Endodermal cell (in vitro differentiated cells): ENCODE measurements at regions not wholly inside any gene's neighbourhood (a gene's known extent, or its start where the extent isn't known, plus 50 kb on each side); places are given as distances from the start of the nearest gene placed in this dataset.

ENCODE experiments used
- DNase-seq: peaks from one replicate; pipeline ENCODE4 v3.0.0-alpha.2; 2017
- H3K27ac ChIP-seq: 2 replicates; pipeline ENCODE4 v1.5.1; 2013; ENCODE audit warnings: mild to moderate bottlenecking, low read depth, low read length, moderate library complexity
- H3K27me3 ChIP-seq: 2 replicates; pipeline ENCODE4 v1.6.1; 2013; ENCODE audit warnings: mild to moderate bottlenecking, low read length, moderate library complexity; ENCODE audit not compliant: insufficient read depth, control insufficient read depth, poor library complexity, severe bottlenecking
- H3K36me3 ChIP-seq: 2 replicates; pipeline ENCODE4 v1.7.0; 2013; ENCODE audit warnings: mild to moderate bottlenecking, low read length, moderate library complexity; ENCODE audit not compliant: control insufficient read depth, insufficient read depth
- H3K4me1 ChIP-seq: one replicate; pipeline ENCODE4 v1.7.0; 2013; ENCODE audit warnings: low read length; ENCODE audit not compliant: control insufficient read depth, insufficient read depth
- H3K4me3 ChIP-seq: 2 replicates; pipeline ENCODE4 v1.5.1; 2013; ENCODE audit warnings: mild to moderate bottlenecking, low read length, moderate library complexity
- H3K9ac ChIP-seq: 2 replicates; pipeline ENCODE4 v1.6.1; 2013; ENCODE audit warnings: mild to moderate bottlenecking, low read length, moderate library complexity; ENCODE audit not compliant: poor library complexity, severe bottlenecking; ENCODE audit errors: extremely low read depth
- H3K9me3 ChIP-seq: 2 replicates; pipeline ENCODE4 v1.6.1; 2013; ENCODE audit warnings: mild to moderate bottlenecking, low read length, moderate library complexity; ENCODE audit not compliant: control insufficient read depth
- H3K27ac Mint-ChIP-seq: 2 replicates; pipeline ENCODE4 v1.8.0; 2020; ENCODE audit warnings: mixed read lengths
- H3K27me3 Mint-ChIP-seq: 2 replicates; pipeline ENCODE4 v1.8.0; 2021; ENCODE audit warnings: mild to moderate bottlenecking, mixed read lengths; ENCODE audit not compliant: insufficient read depth
- H3K36me3 Mint-ChIP-seq: 2 replicates; pipeline ENCODE4 v1.8.0; 2020; ENCODE audit warnings: low read depth, mixed read lengths
- H3K4me1 Mint-ChIP-seq: 2 replicates; pipeline ENCODE4 v1.8.0; 2020; ENCODE audit warnings: mixed read lengths
- H3K4me3 Mint-ChIP-seq: 2 replicates; pipeline ENCODE4 v1.8.0; 2020; ENCODE audit warnings: mild to moderate bottlenecking, moderate library complexity, mixed read lengths
- H3K9me3 Mint-ChIP-seq: 2 replicates; pipeline ENCODE4 v1.8.0; 2020; ENCODE audit warnings: mild to moderate bottlenecking, mixed read lengths
- CTCF ChIP-seq: fragments of 200-600 bp; sonication (generic); conservative IDR thresholded peaks from 2 replicates; pipeline ENCODE4 v1.5.0; 2021; ENCODE audit warnings: antibody characterized with exemption, mild to moderate bottlenecking
- WGBS, 2 experiments: methylation state at CpG; one replicate each; pipeline versions ENCODE4 v1.1.5 to v1.1.7; 2013; ENCODE audit warnings: missing lambda C conversion rate in 2 of 2, mixed read lengths in 1 of 2; ENCODE audit not compliant: insufficient coverage in 1 of 2, insufficient read length in 1 of 2; 5-methylcytosine and 5-hydroxymethylcytosine counted together

GRCh38 chr4:114383721-114384120 lies 214.9 kb upstream of the UGT8 start:
- Histone ChIP-seq H3K4me1 (peaks cover 8% of the 10 kb centered on the region), H3K9ac (no peak overlapping the region), H3K4me3 (no peak overlapping the region), H3K9me3 (no peaks in the 10 kb centered on the region), H3K27ac (no peak overlapping the region), H3K36me3 (no peaks in the 10 kb centered on the region), H3K27me3 (no peaks in the 10 kb centered on the region)
- H3K4me1 Mint-ChIP-seq: peaks cover 8% of the 10 kb centered on the region
- DNase-seq: no peak
- no peak overlapping the region for H3K4me3 Mint-ChIP-seq
- TF ChIP-seq CTCF: no peak
- no peaks in the 10 kb centered on the region for H3K9me3 Mint-ChIP-seq
- 87 to 100% methylated on average over 1 of the region's 1 CpG for WGBS, 2 experiments
- H3K27ac Mint-ChIP-seq: no peak overlapping the region
- H3K27me3 Mint-ChIP-seq: no peaks in the 10 kb centered on the region
- H3K36me3 Mint-ChIP-seq: no peaks in the 10 kb centered on the region

GRCh38 chr4:114384629-114385028 lies 214.0 kb upstream of the UGT8 start:
- H3K4me1 Mint-ChIP-seq: peaks cover 8% of the 10 kb centered on the region
- no peaks in the 10 kb centered on the region for H3K36me3 ChIP-seq
- H3K27ac ChIP-seq: no peak overlapping the region
- no peak for DNase-seq
- peaks cover 8% of the 10 kb centered on the region for H3K4me1 ChIP-seq
- no peak overlapping the region for H3K4me3 Mint-ChIP-seq
- H3K9me3 ChIP-seq: no peaks in the 10 kb centered on the region
- no peaks in the 10 kb centered on the region for H3K27me3 ChIP-seq
- H3K4me3 ChIP-seq: no peak overlapping the region
- no peak overlapping the region for H3K9ac ChIP-seq
- H3K27ac Mint-ChIP-seq: no peak overlapping the region
- 43% methylated on average over 1 to 3 of the region's 4 CpGs for WGBS, 2 experiments
- H3K27me3 Mint-ChIP-seq: no peaks in the 10 kb centered on the region
- no peaks in the 10 kb centered on the region for H3K36me3 Mint-ChIP-seq
- no peaks in the 10 kb centered on the region for H3K9me3 Mint-ChIP-seq
- peak; percentile 83 for TF ChIP-seq CTCF

GRCh38 chr4:114385195-114385985 lies 213.2 kb upstream of the UGT8 start:
- Histone ChIP-seq H3K27me3 (no peaks in the 10 kb centered on the region), H3K27ac (no peak overlapping the region), H3K4me1 (peaks cover 8% of the 10 kb centered on the region), H3K36me3 (no peaks in the 10 kb centered on the region), H3K9me3 (no peaks in the 10 kb centered on the region), H3K9ac (no peak overlapping the region), H3K4me3 (no peak overlapping the region)
- DNase-seq: no peak
- WGBS, 2 experiments: 69 to 83% methylated on average over 4 to 8 of the region's 9 CpGs
- no peak overlapping the region for H3K4me3 Mint-ChIP-seq
- peak overlapping the region; percentile 65 for H3K27ac Mint-ChIP-seq
- H3K27me3 Mint-ChIP-seq: no peaks in the 10 kb centered on the region
- peaks cover 8% of the 10 kb centered on the region for H3K4me1 Mint-ChIP-seq
- no peak for TF ChIP-seq CTCF
- H3K36me3 Mint-ChIP-seq: no peaks in the 10 kb centered on the region
- H3K9me3 Mint-ChIP-seq: no peaks in the 10 kb centered on the region
